Panc1 (cell line): ENCODE measurements at regions not wholly inside any gene's neighbourhood (a gene's known extent, or its start where the extent isn't known, plus 50 kb on each side); places are given as distances from the start of the nearest gene placed in this dataset.

Experiments
- ATAC-seq: fragments of 200-7000 bp; cut with Tn5 transposase; 2 replicates; pipeline ENCODE4 v1.9.1; 2020; ENCODE audit warnings: mild to moderate bottlenecking, moderate library complexity
- BruUV-seq: library from RNA; stranded (reverse); fragments of 400-500 nt; replicated peaks from 2 replicates; lab custom pipeline; 2021; lab: Mats Ljungman, UMichigan
- CTCF ChIA-PET: fragments of 300-600 bp; sonication (Branson Sonifier 250); formaldehyde crosslinking; loops from one replicate; lab custom pipeline; 2022; ENCODE audit warnings: antibody characterized with exemption; lab: Charles Lee
- POLR2A ChIA-PET: fragments of 300-600 bp; sonication (Branson Sonifier 250); formaldehyde crosslinking; loops from one replicate; lab custom pipeline; 2022; ENCODE audit warnings: antibody characterized with exemption; lab: Charles Lee
- DNase-seq: peaks from one replicate; pipeline ENCODE4 v3.0.0-alpha.2; 2010; ENCODE audit warnings: low read depth, low spot score
- H3K27ac ChIP-seq: 2 replicates; pipeline ENCODE4 v1.5.1; 2011; ENCODE audit warnings: mild to moderate bottlenecking, low read length, inconsistent platforms
- H3K27me3 ChIP-seq: fragments of 200-500 bp; sonication (Bioruptor generic); 2 replicates; pipeline ENCODE4 v1.6.0; 2014; ENCODE audit warnings: low read length, inconsistent platforms; ENCODE audit not compliant: control insufficient read depth, insufficient read depth
- H3K36me3 ChIP-seq: fragments of 200-500 bp; sonication (Bioruptor generic); 2 replicates; pipeline ENCODE4 v1.5.1; 2014; ENCODE audit warnings: inconsistent platforms, mild to moderate bottlenecking, low read length, moderate library complexity; ENCODE audit not compliant: control insufficient read depth, insufficient read depth
- H3K4me1 ChIP-seq: 2 replicates; pipeline ENCODE4 v1.5.1; 2011; ENCODE audit warnings: inconsistent platforms, mild to moderate bottlenecking, low read length, moderate library complexity; ENCODE audit not compliant: control insufficient read depth, insufficient read depth
- H3K4me3 ChIP-seq, 2 experiments: 2 replicates each; pipeline ENCODE4 v1.5.1; 2011 to 2012; ENCODE audit warnings: low read depth in 2 of 2, low read length in 2 of 2, mild to moderate bottlenecking in 2 of 2, inconsistent platforms in 1 of 2, moderate library complexity in 1 of 2
- H3K9me3 ChIP-seq: fragments of 200-500 bp; sonication (Bioruptor generic); 2 replicates; pipeline ENCODE4 v1.5.1; 2014; ENCODE audit warnings: low read depth, mild to moderate bottlenecking, inconsistent platforms, low read length, moderate library complexity; ENCODE audit not compliant: control insufficient read depth, insufficient read depth
- POLR2AphosphoS5 ChIP-seq: IDR thresholded peaks from 2 replicates; pipeline ENCODE4 v1.6.1; 2012; ENCODE audit warnings: mild to moderate bottlenecking, low read depth, low read length, moderate library complexity
- SIN3A ChIP-seq: IDR thresholded peaks from 2 replicates; pipeline ENCODE4 v1.6.1; 2012; ENCODE audit warnings: low read depth, mild to moderate bottlenecking, low read length, moderate library complexity, borderline replicate concordance; ENCODE audit not compliant: insufficient read depth
- TCF7L2 ChIP-seq: IDR thresholded peaks from 2 replicates; pipeline ENCODE4 v1.6.1; 2011; ENCODE audit warnings: mild to moderate bottlenecking, low read depth, low read length, inconsistent platforms
- in situ Hi-C: cut with HindIII; loops from 2 replicates; pipeline ENCODE4 v1.10.0; 2016; ENCODE audit warnings: low sequenced_read_pairs, low pct_unique_long_range_greater_than_20kb
- intact Hi-C: fragments of 100-400 bp; cut with micrococcal nuclease; formaldehyde crosslinking; loops from one replicate; pipeline ENCODE4 v1.10.0; 2022; ENCODE audit not compliant: unreplicated experiment
- TF ChIP-seq, protein P1 (sequence below), 2 experiments: IDR thresholded peaks; 2 replicates each; pipeline ENCODE4 v1.6.1; 2011 to 2012; ENCODE audit warnings: low read depth in 2 of 2, control low read depth in 1 of 2, low read length in 1 of 2, mild to moderate bottlenecking in 1 of 2, moderate library complexity in 1 of 2; ENCODE audit not compliant: insufficient read depth in 1 of 2
- TF ChIP-seq, protein P2 (sequence below): fragments of 450-650 bp; IDR thresholded peaks from 2 replicates; pipeline ENCODE4 v1.5.1; 2017; ENCODE audit warnings: mild to moderate bottlenecking

DNA sequence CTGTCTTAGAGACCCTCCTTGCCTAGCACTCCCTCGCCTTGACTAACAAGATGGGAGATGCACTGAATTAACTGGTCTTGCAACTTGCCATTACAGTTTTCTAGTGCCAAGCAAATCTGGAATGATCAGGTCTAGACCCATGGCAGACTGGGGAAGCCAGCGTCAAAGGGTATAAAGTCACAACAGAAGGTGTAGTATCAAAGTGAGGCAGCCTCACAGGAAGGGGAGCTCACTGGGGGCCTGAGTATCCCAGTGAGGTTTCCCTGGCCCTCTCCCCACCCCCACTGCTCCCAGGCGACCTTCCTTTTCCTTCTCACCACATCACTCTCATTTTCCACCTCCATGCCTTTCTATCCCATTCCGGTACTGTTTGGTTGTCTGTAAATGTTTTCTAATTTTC lies 83.5 kb upstream of the DOCK9 start:
- DNase-seq: no peak
- TF ChIP-seq, protein P1, sequence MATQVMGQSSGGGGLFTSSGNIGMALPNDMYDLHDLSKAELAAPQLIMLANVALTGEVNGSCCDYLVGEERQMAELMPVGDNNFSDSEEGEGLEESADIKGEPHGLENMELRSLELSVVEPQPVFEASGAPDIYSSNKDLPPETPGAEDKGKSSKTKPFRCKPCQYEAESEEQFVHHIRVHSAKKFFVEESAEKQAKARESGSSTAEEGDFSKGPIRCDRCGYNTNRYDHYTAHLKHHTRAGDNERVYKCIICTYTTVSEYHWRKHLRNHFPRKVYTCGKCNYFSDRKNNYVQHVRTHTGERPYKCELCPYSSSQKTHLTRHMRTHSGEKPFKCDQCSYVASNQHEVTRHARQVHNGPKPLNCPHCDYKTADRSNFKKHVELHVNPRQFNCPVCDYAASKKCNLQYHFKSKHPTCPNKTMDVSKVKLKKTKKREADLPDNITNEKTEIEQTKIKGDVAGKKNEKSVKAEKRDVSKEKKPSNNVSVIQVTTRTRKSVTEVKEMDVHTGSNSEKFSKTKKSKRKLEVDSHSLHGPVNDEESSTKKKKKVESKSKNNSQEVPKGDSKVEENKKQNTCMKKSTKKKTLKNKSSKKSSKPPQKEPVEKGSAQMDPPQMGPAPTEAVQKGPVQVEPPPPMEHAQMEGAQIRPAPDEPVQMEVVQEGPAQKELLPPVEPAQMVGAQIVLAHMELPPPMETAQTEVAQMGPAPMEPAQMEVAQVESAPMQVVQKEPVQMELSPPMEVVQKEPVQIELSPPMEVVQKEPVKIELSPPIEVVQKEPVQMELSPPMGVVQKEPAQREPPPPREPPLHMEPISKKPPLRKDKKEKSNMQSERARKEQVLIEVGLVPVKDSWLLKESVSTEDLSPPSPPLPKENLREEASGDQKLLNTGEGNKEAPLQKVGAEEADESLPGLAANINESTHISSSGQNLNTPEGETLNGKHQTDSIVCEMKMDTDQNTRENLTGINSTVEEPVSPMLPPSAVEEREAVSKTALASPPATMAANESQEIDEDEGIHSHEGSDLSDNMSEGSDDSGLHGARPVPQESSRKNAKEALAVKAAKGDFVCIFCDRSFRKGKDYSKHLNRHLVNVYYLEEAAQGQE (IDR thresholded peaks at IDR 0.05; ENCODE audit: insufficient read depth in 1 of 2, low read depth in 2 of 2, low read length in 1 of 2): no peak
- no peak for TF ChIP-seq POLR2AphosphoS5
- TF ChIP-seq, protein P2, sequence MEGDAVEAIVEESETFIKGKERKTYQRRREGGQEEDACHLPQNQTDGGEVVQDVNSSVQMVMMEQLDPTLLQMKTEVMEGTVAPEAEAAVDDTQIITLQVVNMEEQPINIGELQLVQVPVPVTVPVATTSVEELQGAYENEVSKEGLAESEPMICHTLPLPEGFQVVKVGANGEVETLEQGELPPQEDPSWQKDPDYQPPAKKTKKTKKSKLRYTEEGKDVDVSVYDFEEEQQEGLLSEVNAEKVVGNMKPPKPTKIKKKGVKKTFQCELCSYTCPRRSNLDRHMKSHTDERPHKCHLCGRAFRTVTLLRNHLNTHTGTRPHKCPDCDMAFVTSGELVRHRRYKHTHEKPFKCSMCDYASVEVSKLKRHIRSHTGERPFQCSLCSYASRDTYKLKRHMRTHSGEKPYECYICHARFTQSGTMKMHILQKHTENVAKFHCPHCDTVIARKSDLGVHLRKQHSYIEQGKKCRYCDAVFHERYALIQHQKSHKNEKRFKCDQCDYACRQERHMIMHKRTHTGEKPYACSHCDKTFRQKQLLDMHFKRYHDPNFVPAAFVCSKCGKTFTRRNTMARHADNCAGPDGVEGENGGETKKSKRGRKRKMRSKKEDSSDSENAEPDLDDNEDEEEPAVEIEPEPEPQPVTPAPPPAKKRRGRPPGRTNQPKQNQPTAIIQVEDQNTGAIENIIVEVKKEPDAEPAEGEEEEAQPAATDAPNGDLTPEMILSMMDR: no peak
- no peak for TF ChIP-seq SIN3A
- no peak for TF ChIP-seq TCF7L2
- no TSS peak for BruUV-seq
- Histone ChIP-seq H3K4me3 (no peak overlapping the region), H3K27ac (no peak overlapping the region), H3K9me3 (no peaks in the 10 kb centered on the region), H3K36me3 (no peaks in the 10 kb centered on the region), H3K27me3 (no peaks in the 10 kb centered on the region), H3K4me1 (peaks cover 6% of the 10 kb centered on the region; the same call in 1 of the 2 replicates)
- no peak for ATAC-seq
- CTCF ChIA-PET: no interaction called here
- POLR2A ChIA-PET: no interaction called here
- in situ Hi-C loops (no loop called here), intact Hi-C loops (no loop called here)

DNA sequence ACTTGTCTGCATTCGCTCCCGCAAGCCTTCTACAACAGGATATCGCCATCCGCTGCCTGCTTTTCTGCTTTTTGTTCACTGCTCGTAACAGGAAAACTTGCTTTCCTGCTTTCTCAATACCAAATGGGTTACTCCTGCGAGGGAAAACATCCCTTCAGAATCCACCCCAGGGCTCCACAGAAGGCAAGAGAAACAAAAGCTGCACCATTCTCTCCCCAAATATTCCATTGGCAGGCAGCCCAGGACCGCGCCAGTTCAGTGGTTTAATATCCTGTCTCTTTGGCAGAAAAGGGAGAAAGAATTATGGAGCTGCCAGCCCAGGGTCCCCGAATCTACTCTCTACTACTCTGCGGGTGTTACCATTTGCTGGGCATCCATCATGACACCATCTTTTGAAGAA lies 84.7 kb upstream of the DOCK9 start:
- intact Hi-C loops (no loop called here), in situ Hi-C loops (no loop called here)
- Histone ChIP-seq H3K36me3 (no peaks in the 10 kb centered on the region), H3K4me3 (no peak overlapping the region), H3K27ac (no peak overlapping the region), H3K9me3 (no peaks in the 10 kb centered on the region), H3K4me1 (peaks cover 6% of the 10 kb centered on the region; the same call in 1 of the 2 replicates), H3K27me3 (no peaks in the 10 kb centered on the region)
- ATAC-seq (no peak), DNase-seq (no peak)
- ChIA-PET CTCF (no interaction called here), POLR2A (no interaction called here)
- BruUV-seq: no TSS peak
- TF ChIP-seq, protein P2: no peak
